ENCODE measurements at regions not wholly inside any gene's neighbourhood (a gene's known extent, or its start where the extent isn't known, plus 50 kb on each side); places are given as distances from the start of the nearest gene placed in this dataset.
"Not testable (repeated sequence)": the region's sequence is repeated elsewhere in the genome, so short reads cannot be mapped to it uniquely, and the experiment has no call there.

GRCh38 chr3:125860547-125860946 is 108.4 kb upstream of the ROPN1B start:
- not testable (repeated sequence) for H3K9ac ChIP-seq (ENCODE audit: low read length); H3K56ac ChIP-seq (ENCODE audit: low read length); H3K18ac ChIP-seq (ENCODE audit: low read length); H2BK120ac ChIP-seq (ENCODE audit: low read depth, low read length); H2BK15ac ChIP-seq (replicated peaks; ENCODE audit: low read depth); H2BK5ac ChIP-seq (ENCODE audit: low read length); H4K8ac ChIP-seq (ENCODE audit: low read depth, low read length); H3K4me3 ChIP-seq (ENCODE audit: low read length); H3K27me3 ChIP-seq (ENCODE audit: insufficient read depth, low read length, poor library complexity); H3K36me3 ChIP-seq (ENCODE audit: control insufficient read depth, insufficient read depth, low read length); H3K4me2 ChIP-seq (ENCODE audit: low read length); H4K5ac ChIP-seq (ENCODE audit: low read length); H2AK5ac ChIP-seq (ENCODE audit: low read length); H3K79me1 ChIP-seq (ENCODE audit: low read length); H3K23ac ChIP-seq (ENCODE audit: low read length); H3K79me2 ChIP-seq (ENCODE audit: control insufficient read depth, insufficient read depth, low read length); H3K27ac ChIP-seq (ENCODE audit: low read depth, low read length); H3K4me1 ChIP-seq (ENCODE audit: control insufficient read depth, low read depth, low read length); DNase-seq; H3K4ac ChIP-seq (ENCODE audit: low read depth, low read length)
- no CpG with 5 or more reads among the region's 3 CpGs for WGBS (ENCODE audit: extremely low coverage, insufficient coverage, low lambda C conversion rate)

GRCh38 chr3:125862841-125863254 is 106.1 kb upstream of the ROPN1B start:
- not testable (repeated sequence) for H3K9ac ChIP-seq (ENCODE audit: low read length); H3K4me3 ChIP-seq (ENCODE audit: low read length); H3K4ac ChIP-seq (ENCODE audit: low read depth, low read length); H3K79me1 ChIP-seq (ENCODE audit: low read length); H3K79me2 ChIP-seq (ENCODE audit: control insufficient read depth, insufficient read depth, low read length); H2BK120ac ChIP-seq (ENCODE audit: low read depth, low read length); H3K27me3 ChIP-seq (ENCODE audit: insufficient read depth, low read length, poor library complexity); H3K18ac ChIP-seq (ENCODE audit: low read length); H4K5ac ChIP-seq (ENCODE audit: low read length); H2AK5ac ChIP-seq (ENCODE audit: low read length); H3K23ac ChIP-seq (ENCODE audit: low read length); H3K36me3 ChIP-seq (ENCODE audit: control insufficient read depth, insufficient read depth, low read length); H3K56ac ChIP-seq (ENCODE audit: low read length); H3K4me1 ChIP-seq (ENCODE audit: control insufficient read depth, low read depth, low read length); H4K8ac ChIP-seq (ENCODE audit: low read depth, low read length); H3K4me2 ChIP-seq (ENCODE audit: low read length); H2BK15ac ChIP-seq (replicated peaks; ENCODE audit: low read depth); H2BK5ac ChIP-seq (ENCODE audit: low read length); H3K27ac ChIP-seq (ENCODE audit: low read depth, low read length)
- WGBS (ENCODE audit: extremely low coverage, insufficient coverage, low lambda C conversion rate), result no CpG with 5 or more reads among the region's 5 CpGs
- DNase-seq, result peak; percentile 76

- not testable (repeated sequence) for H3K56ac ChIP-seq (ENCODE audit: low read length); H3K79me1 ChIP-seq (ENCODE audit: low read length); H2AK5ac ChIP-seq (ENCODE audit: low read length); H3K4me3 ChIP-seq (ENCODE audit: low read length); H4K8ac ChIP-seq (ENCODE audit: low read depth, low read length); H3K79me2 ChIP-seq (ENCODE audit: control insufficient read depth, insufficient read depth, low read length); DNase-seq; H4K5ac ChIP-seq (ENCODE audit: low read length); H3K4me2 ChIP-seq (ENCODE audit: low read length); H2BK15ac ChIP-seq (replicated peaks; ENCODE audit: low read depth); H3K4ac ChIP-seq (ENCODE audit: low read depth, low read length); H2BK120ac ChIP-seq (ENCODE audit: low read depth, low read length); H3K36me3 ChIP-seq (ENCODE audit: control insufficient read depth, insufficient read depth, low read length); H3K27me3 ChIP-seq (ENCODE audit: insufficient read depth, low read length, poor library complexity); H2BK5ac ChIP-seq (ENCODE audit: low read length); H3K9ac ChIP-seq (ENCODE audit: low read length); H3K4me1 ChIP-seq (ENCODE audit: control insufficient read depth, low read depth, low read length); H3K23ac ChIP-seq (ENCODE audit: low read length); H3K27ac ChIP-seq (ENCODE audit: low read depth, low read length); H3K18ac ChIP-seq (ENCODE audit: low read length)
- no CpG with 5 or more reads among the region's 4 CpGs for WGBS (ENCODE audit: extremely low coverage, insufficient coverage, low lambda C conversion rate)
Observed at GRCh38 chr3:125864532-125864931, 104.4 kb upstream of the ROPN1B start.

DNA sequence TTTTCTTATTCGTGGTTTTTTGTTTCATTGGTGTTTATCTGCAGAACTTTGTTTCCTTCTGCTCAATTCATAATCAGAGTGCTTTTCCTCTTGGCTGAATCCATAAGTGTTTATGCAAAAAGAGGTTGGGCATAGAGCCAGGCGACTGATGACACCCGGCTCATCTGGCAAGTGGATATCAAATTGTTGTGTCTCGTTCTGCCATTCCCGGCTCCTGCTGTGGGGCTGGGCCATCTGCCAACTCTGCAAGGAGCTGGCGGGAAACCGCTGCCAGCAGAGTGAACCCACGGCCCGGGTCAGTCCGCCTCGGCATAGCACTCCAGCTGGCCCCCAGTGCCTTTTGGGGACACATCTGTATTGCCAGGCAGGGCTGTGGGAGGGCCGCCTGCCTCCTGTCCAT is 83.0 kb upstream of the ROPN1B start:
- not testable (repeated sequence) for DNase-seq; H3K18ac ChIP-seq (ENCODE audit: low read length); H2BK120ac ChIP-seq (ENCODE audit: low read depth, low read length); H3K9ac ChIP-seq (ENCODE audit: low read length); H3K79me1 ChIP-seq (ENCODE audit: low read length); H3K4me3 ChIP-seq (ENCODE audit: low read length); H3K23ac ChIP-seq (ENCODE audit: low read length); H3K79me2 ChIP-seq (ENCODE audit: control insufficient read depth, insufficient read depth, low read length); H4K8ac ChIP-seq (ENCODE audit: low read depth, low read length); H3K4me2 ChIP-seq (ENCODE audit: low read length); H2BK5ac ChIP-seq (ENCODE audit: low read length); H3K56ac ChIP-seq (ENCODE audit: low read length); H3K4ac ChIP-seq (ENCODE audit: low read depth, low read length); H2AK5ac ChIP-seq (ENCODE audit: low read length); H3K36me3 ChIP-seq (ENCODE audit: control insufficient read depth, insufficient read depth, low read length); H4K5ac ChIP-seq (ENCODE audit: low read length); H3K27me3 ChIP-seq (ENCODE audit: insufficient read depth, low read length, poor library complexity); H3K4me1 ChIP-seq (ENCODE audit: control insufficient read depth, low read depth, low read length); H2BK15ac ChIP-seq (replicated peaks; ENCODE audit: low read depth); H3K27ac ChIP-seq (ENCODE audit: low read depth, low read length)
- WGBS (ENCODE audit: extremely low coverage, insufficient coverage, low lambda C conversion rate), result no CpG with 5 or more reads among the region's 12 CpGs

- H3K79me2 ChIP-seq (ENCODE audit: control insufficient read depth, insufficient read depth, low read length); H3K4me2 ChIP-seq (ENCODE audit: low read length); H3K18ac ChIP-seq (ENCODE audit: low read length); H3K4ac ChIP-seq (ENCODE audit: low read depth, low read length); H2BK120ac ChIP-seq (ENCODE audit: low read depth, low read length); H3K4me1 ChIP-seq (ENCODE audit: control insufficient read depth, low read depth, low read length); H2BK5ac ChIP-seq (ENCODE audit: low read length); H3K36me3 ChIP-seq (ENCODE audit: control insufficient read depth, insufficient read depth, low read length); H3K9ac ChIP-seq (ENCODE audit: low read length); H4K5ac ChIP-seq (ENCODE audit: low read length); H2BK15ac ChIP-seq (replicated peaks; ENCODE audit: low read depth); H2AK5ac ChIP-seq (ENCODE audit: low read length); H3K27me3 ChIP-seq (ENCODE audit: insufficient read depth, low read length, poor library complexity); H4K8ac ChIP-seq (ENCODE audit: low read depth, low read length); H3K23ac ChIP-seq (ENCODE audit: low read length); H3K4me3 ChIP-seq (ENCODE audit: low read length); H3K79me1 ChIP-seq (ENCODE audit: low read length): not testable (repeated sequence)
- Histone ChIP-seq H3K27ac (ENCODE audit: low read depth, low read length) (peak overlapping the region; percentile 7), H3K56ac (ENCODE audit: low read length) (peak overlapping the region; percentile 3)
- peak; percentile 84 for DNase-seq
- WGBS (ENCODE audit: extremely low coverage, insufficient coverage, low lambda C conversion rate), result no CpG with 5 or more reads among the region's 6 CpGs
Observed at GRCh38 chr3:125899181-125899580, 69.8 kb upstream of the ROPN1B start.

- not testable (repeated sequence) for H2AK5ac ChIP-seq (ENCODE audit: low read length); H3K79me2 ChIP-seq (ENCODE audit: control insufficient read depth, insufficient read depth, low read length); H4K8ac ChIP-seq (ENCODE audit: low read depth, low read length); H2BK5ac ChIP-seq (ENCODE audit: low read length); H3K23ac ChIP-seq (ENCODE audit: low read length); H3K4me2 ChIP-seq (ENCODE audit: low read length); H3K4ac ChIP-seq (ENCODE audit: low read depth, low read length); H3K36me3 ChIP-seq (ENCODE audit: control insufficient read depth, insufficient read depth, low read length); H2BK120ac ChIP-seq (ENCODE audit: low read depth, low read length); H3K27me3 ChIP-seq (ENCODE audit: insufficient read depth, low read length, poor library complexity); H3K4me1 ChIP-seq (ENCODE audit: control insufficient read depth, low read depth, low read length); H3K56ac ChIP-seq (ENCODE audit: low read length); H3K4me3 ChIP-seq (ENCODE audit: low read length); H3K79me1 ChIP-seq (ENCODE audit: low read length); DNase-seq; H3K18ac ChIP-seq (ENCODE audit: low read length); H3K9ac ChIP-seq (ENCODE audit: low read length); H3K27ac ChIP-seq (ENCODE audit: low read depth, low read length); H2BK15ac ChIP-seq (replicated peaks; ENCODE audit: low read depth); H4K5ac ChIP-seq (ENCODE audit: low read length)
- WGBS (ENCODE audit: extremely low coverage, insufficient coverage, low lambda C conversion rate), result no CpG with 5 or more reads among the region's 10 CpGs
Observed at GRCh38 chr3:125901473-125901872, 67.5 kb upstream of the ROPN1B start.

All from mesendoderm (in vitro differentiated cells).